NB4 (cell line): ENCODE measurements at regions not wholly inside any gene's neighbourhood (a gene's known extent, or its start where the extent isn't known, plus 50 kb on each side); places are given as distances from the start of the nearest gene placed in this dataset.

Experiments
- CTCF ChIP-seq: IDR thresholded peaks from one replicate; pipeline ENCODE4 v1.5.1; 2012; ENCODE audit warnings: low read depth, low read length
- TF ChIP-seq, protein P1 (sequence below): IDR thresholded peaks from 2 replicates; pipeline ENCODE4 v1.6.1; 2011; ENCODE audit warnings: low read depth, low read length

DNA sequence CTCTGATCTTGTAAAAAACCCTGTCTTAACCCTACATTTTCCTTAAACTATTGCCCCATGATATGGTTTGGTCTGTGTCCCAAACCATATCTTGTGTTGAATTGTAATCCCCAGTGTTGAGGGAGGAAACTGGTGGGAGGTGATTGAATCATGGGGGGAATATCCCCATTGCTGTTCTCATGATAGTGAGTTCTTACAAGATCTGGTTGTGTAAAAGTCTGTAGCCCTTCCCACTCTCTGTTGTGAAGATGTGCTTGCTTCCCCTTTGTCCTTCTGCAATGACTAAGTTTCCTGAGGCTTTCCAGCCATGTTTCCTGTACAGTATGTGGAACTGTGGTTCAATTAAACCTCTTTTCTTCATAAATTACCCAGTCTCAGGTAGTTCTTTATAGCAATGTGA, 881.4 kb downstream of the DIPK2A start:
- TF ChIP-seq CTCF = no peak
- TF ChIP-seq, protein P1, sequence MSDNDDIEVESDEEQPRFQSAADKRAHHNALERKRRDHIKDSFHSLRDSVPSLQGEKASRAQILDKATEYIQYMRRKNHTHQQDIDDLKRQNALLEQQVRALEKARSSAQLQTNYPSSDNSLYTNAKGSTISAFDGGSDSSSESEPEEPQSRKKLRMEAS = no peak
